DND-41 (cell line): ENCODE measurements at regions not wholly inside any gene's neighbourhood (a gene's known extent, or its start where the extent isn't known, plus 50 kb on each side); places are given as distances from the start of the nearest gene placed in this dataset.

Experiments used
- EZH2 ChIP-seq: IDR thresholded peaks from 3 replicates; pipeline ENCODE4 v1.6.1; 2012; ENCODE audit warnings: borderline replicate concordance, low read depth, mild to moderate bottlenecking, moderate library complexity, low read length, inconsistent platforms; ENCODE audit not compliant: severe bottlenecking
- TF ChIP-seq, protein P1 (sequence below): IDR thresholded peaks from 2 replicates; pipeline ENCODE4 v1.5.1; 2012; ENCODE audit warnings: borderline replicate concordance, low read length, moderate library complexity, mild to moderate bottlenecking; ENCODE audit not compliant: poor library complexity, severe bottlenecking; ENCODE audit errors: extremely low read depth

DNA sequence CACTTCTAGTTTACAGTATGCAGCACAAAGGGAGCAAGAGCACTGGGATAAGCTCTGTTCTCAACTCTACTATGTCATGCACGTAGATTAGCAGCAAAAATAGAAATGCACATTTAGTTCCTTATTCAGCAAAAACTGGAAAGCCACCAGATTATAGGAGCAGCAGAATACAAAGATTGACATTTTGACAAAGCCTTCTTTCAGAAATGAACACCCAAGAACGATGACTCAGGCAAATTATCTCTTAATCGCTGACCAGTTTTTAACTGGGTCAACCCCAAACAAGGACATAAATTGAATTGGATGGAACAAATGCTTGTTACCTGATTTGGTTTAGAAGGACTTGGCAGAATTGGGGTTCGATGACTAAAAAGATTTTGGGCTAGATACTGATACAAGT is 775.3 kb upstream of the HS3ST1 start:
- TF ChIP-seq, protein P1, sequence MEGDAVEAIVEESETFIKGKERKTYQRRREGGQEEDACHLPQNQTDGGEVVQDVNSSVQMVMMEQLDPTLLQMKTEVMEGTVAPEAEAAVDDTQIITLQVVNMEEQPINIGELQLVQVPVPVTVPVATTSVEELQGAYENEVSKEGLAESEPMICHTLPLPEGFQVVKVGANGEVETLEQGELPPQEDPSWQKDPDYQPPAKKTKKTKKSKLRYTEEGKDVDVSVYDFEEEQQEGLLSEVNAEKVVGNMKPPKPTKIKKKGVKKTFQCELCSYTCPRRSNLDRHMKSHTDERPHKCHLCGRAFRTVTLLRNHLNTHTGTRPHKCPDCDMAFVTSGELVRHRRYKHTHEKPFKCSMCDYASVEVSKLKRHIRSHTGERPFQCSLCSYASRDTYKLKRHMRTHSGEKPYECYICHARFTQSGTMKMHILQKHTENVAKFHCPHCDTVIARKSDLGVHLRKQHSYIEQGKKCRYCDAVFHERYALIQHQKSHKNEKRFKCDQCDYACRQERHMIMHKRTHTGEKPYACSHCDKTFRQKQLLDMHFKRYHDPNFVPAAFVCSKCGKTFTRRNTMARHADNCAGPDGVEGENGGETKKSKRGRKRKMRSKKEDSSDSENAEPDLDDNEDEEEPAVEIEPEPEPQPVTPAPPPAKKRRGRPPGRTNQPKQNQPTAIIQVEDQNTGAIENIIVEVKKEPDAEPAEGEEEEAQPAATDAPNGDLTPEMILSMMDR: no peak
- no peak for TF ChIP-seq EZH2
